K562 (cell line): ENCODE measurements at regions not wholly inside any gene's neighbourhood (a gene's known extent, or its start where the extent isn't known, plus 50 kb on each side); places are given as distances from the start of the nearest gene placed in this dataset.

ENCODE experiments used
- ATAC-seq: fragments of 200-7000 bp; cut with Tn5 transposase; 3 replicates; pipeline ENCODE4 v1.9.1; 2020; ENCODE audit warnings: moderate library complexity
- BruUV-seq: library from RNA; stranded (reverse); fragments of 400-500 nt; replicated peaks from 2 replicates; lab custom pipeline; 2021; lab: Mats Ljungman, UMichigan
- CTCF ChIA-PET: fragments of 300-600 bp; formaldehyde crosslinking; extraction: SDS; loops from one replicate; lab custom pipeline; 2021; ENCODE audit warnings: low intra/inter-chr PET ratio; lab: Yijun Ruan, JAX
- POLR2A ChIA-PET: fragments of 300-600, 350-650 bp; sonication (Branson Sonifier 250); formaldehyde crosslinking; extraction: SDS; loops from one replicate; lab custom pipeline; 2021; ENCODE audit warnings: antibody characterized with exemption, inconsistent platforms; lab: Yijun Ruan, JAX
- DNase-seq, 4 experiments: peaks; one replicate each; pipeline versions ENCODE4 v3.0.0 to v3.0.0-alpha.2; 2011 to 2018; ENCODE audit warnings: low spot score in 3 of 4, mixed read lengths in 3 of 4; ENCODE audit errors: extremely low read depth in 1 of 4
- FAIRE-seq: peaks from 2 replicates; lab custom pipeline; 2011; peaks lifted over from hg19 to GRCh38; lab: Jason Lieb, UNC
- H2AFZ ChIP-seq: 2 replicates; pipeline ENCODE4 v1.6.0; 2011; ENCODE audit warnings: low read depth, low read length, control low read depth, inconsistent platforms
- H3K27ac ChIP-seq: fragments of 200-600 bp; 3 replicates; pipeline ENCODE4 v1.8.0; 2011; ENCODE audit warnings: low read depth, mild to moderate bottlenecking, control low read depth, inconsistent platforms, low read length, moderate library complexity, mixed read lengths; ENCODE audit errors: extremely low read depth
- H3K27me3 ChIP-seq, 2 experiments: fragments of 300-600 bp in 1 of 2; 2 replicates in 1 of 2; 3 replicates in 1 of 2; pipeline versions ENCODE4 v1.6.0 to v1.8.0; 2011; ENCODE audit warnings: inconsistent platforms in 2 of 2, low read length in 2 of 2, mild to moderate bottlenecking in 1 of 2, mixed read lengths in 1 of 2, moderate library complexity in 1 of 2; ENCODE audit not compliant: control insufficient read depth in 2 of 2, insufficient read depth in 2 of 2
- H3K36me3 ChIP-seq: fragments of 300-600 bp; 3 replicates; pipeline ENCODE4 v1.8.0; 2011; ENCODE audit warnings: mild to moderate bottlenecking, low read length, inconsistent platforms; ENCODE audit not compliant: control insufficient read depth, insufficient read depth
- H3K4me1 ChIP-seq, 2 experiments: fragments of 200-600 bp in 1 of 2; replicated peaks in 1 of 2; 2 replicates in 1 of 2; 3 replicates in 1 of 2; pipeline versions ENCODE4 v1.5.1 to v1.8.0; 2011; ENCODE audit warnings: inconsistent platforms in 2 of 2, low read length in 2 of 2, mild to moderate bottlenecking in 1 of 2, mixed read lengths in 1 of 2, moderate library complexity in 1 of 2; ENCODE audit not compliant: control insufficient read depth in 2 of 2, insufficient read depth in 2 of 2
- H3K4me2 ChIP-seq: 2 replicates; pipeline ENCODE4 v1.6.1; 2011; ENCODE audit warnings: low read length, control low read depth, inconsistent platforms, mixed read lengths; ENCODE audit not compliant: insufficient read depth
- H3K4me3 ChIP-seq: fragments of 200-600 bp; sonication (generic), shearing (Covaris generic); 2 replicates; pipeline ENCODE4 v1.5.1; 2016; ENCODE audit warnings: control low read depth, inconsistent platforms
- H3K79me2 ChIP-seq: fragments of 200-600 bp; 3 replicates; pipeline ENCODE4 v1.8.0; 2011; ENCODE audit warnings: low read length, inconsistent platforms; ENCODE audit not compliant: control insufficient read depth, insufficient read depth
- H3K9ac ChIP-seq, 2 experiments: 2 replicates each; pipeline versions ENCODE4 v1.6.0 to v1.6.1; 2011; ENCODE audit warnings: low read depth in 2 of 2, low read length in 2 of 2, control low read depth in 1 of 2, inconsistent platforms in 1 of 2, mild to moderate bottlenecking in 1 of 2, mixed read lengths in 1 of 2; ENCODE audit not compliant: insufficient read depth in 1 of 2
- H3K9me1 ChIP-seq: one replicate; pipeline ENCODE4 v1.6.0; 2011; ENCODE audit warnings: inconsistent platforms, mild to moderate bottlenecking, low read length, moderate library complexity; ENCODE audit not compliant: control insufficient read depth, insufficient read depth
- H3K9me3 ChIP-seq: replicated peaks from 2 replicates; pipeline ENCODE4 v1.5.1; 2011; ENCODE audit warnings: low read depth, low read length, inconsistent platforms; ENCODE audit not compliant: control insufficient read depth, insufficient read depth
- H4K20me1 ChIP-seq: replicated peaks from 2 replicates; pipeline ENCODE4 v1.6.1; 2011; ENCODE audit warnings: low read length, inconsistent platforms, mixed read lengths; ENCODE audit not compliant: control insufficient read depth, insufficient read depth
- CBFA2T2 ChIP-seq: fragments of 450-650 bp; conservative IDR thresholded peaks from 2 replicates; pipeline ENCODE4 v1.6.1; 2017; ENCODE audit warnings: mild to moderate bottlenecking
- IRF2 ChIP-seq: sonication (generic); formaldehyde crosslinking; IDR thresholded peaks from 2 replicates; pipeline ENCODE4 v1.8.1; 2022; ENCODE audit warnings: mild to moderate bottlenecking, missing genetic modification reagents
- PHB ChIP-seq: fragments of 250-450 bp; sonication (Bioruptor Pico); IDR thresholded peaks from 2 replicates; pipeline ENCODE4 v1.5.0; 2021
- PHTF2 ChIP-seq: fragments of 250-450 bp; sonication (Bioruptor Pico); IDR thresholded peaks from 2 replicates; pipeline ENCODE4 v1.5.0; 2021; ENCODE audit warnings: mild to moderate bottlenecking
- POLR2A ChIP-seq: fragments of 450-650 bp; conservative IDR thresholded peaks from 2 replicates; pipeline ENCODE4 v1.6.1; 2016
- SMARCC2 ChIP-seq: fragments of 450-650 bp; IDR thresholded peaks from 2 replicates; pipeline ENCODE4 v1.6.1; 2017; ENCODE audit warnings: antibody characterized with exemption, moderate library complexity, mild to moderate bottlenecking, low read depth
- SMARCE1 ChIP-seq: fragments of 450-650 bp; IDR thresholded peaks from 2 replicates; pipeline ENCODE4 v1.7.1; 2016; ENCODE audit warnings: mild to moderate bottlenecking
- SPI1 ChIP-seq: IDR thresholded peaks from 2 replicates; pipeline ENCODE4 v1.6.1; 2011; ENCODE audit warnings: low read depth, low read length, control low read depth, borderline replicate concordance
- SRSF3 ChIP-seq: fragments of 200-400 bp; formaldehyde crosslinking; IDR thresholded peaks from 2 replicates; pipeline ENCODE4 v1.6.1; 2016; ENCODE audit warnings: mild to moderate bottlenecking, low read length, moderate library complexity; ENCODE audit not compliant: insufficient read depth
- THAP12 ChIP-seq: fragments of 250-450 bp; sonication (Bioruptor Pico); IDR thresholded peaks from 2 replicates; pipeline ENCODE4 v1.9.0; 2021; ENCODE audit warnings: mild to moderate bottlenecking, inconsistent platforms
- ZC3H8 ChIP-seq: fragments of 450-650 bp; IDR thresholded peaks from 2 replicates; pipeline ENCODE4 v1.6.1; 2017
- ZFPM2 ChIP-seq: fragments of 250-450 bp; sonication (Bioruptor Pico); IDR thresholded peaks from 2 replicates; pipeline ENCODE4 v1.5.1; 2022; ENCODE audit warnings: mild to moderate bottlenecking
- ZNF140 ChIP-seq: fragments of 250-450 bp; sonication (Bioruptor Pico); IDR thresholded peaks from 2 replicates; pipeline ENCODE4 v1.8.0; 2021; ENCODE audit warnings: moderate library complexity, mild to moderate bottlenecking, inconsistent platforms
- WGBS: fragments of 100-300 bp; shearing (Covaris generic); methylation state at CpG from one replicate; pipeline ENCODE4 v1.1.6; 2016; ENCODE audit warnings: low coverage, mixed read lengths; ENCODE audit not compliant: insufficient coverage; ENCODE audit errors: missing lambda C conversion rate; 5-methylcytosine and 5-hydroxymethylcytosine counted together
- in situ Hi-C: fragments of 300-500 bp; cut with MboI; formaldehyde crosslinking; loops from 4 replicates; pipeline ENCODE4 v1.15.0; 2018; ENCODE audit warnings: inconsistent platforms, mixed read lengths
- intact Hi-C: fragments of 100-400 bp; cut with micrococcal nuclease; formaldehyde crosslinking; loops from 2 replicates; pipeline ENCODE4 v1.14.2; 2022
- TF ChIP-seq, protein P1 (sequence below): fragments of 150-350 bp; conservative IDR thresholded peaks from 2 replicates; pipeline ENCODE4 v1.6.1; 2014; ENCODE audit warnings: low read length

GRCh38 chr15:31255176-31255510 is 71.5 kb upstream of the KLF13 start (continued):
- TF ChIP-seq THAP12 (CRISPR knock-in tag) (no peak), SPI1 (no peak), SMARCC2 (no peak), ZC3H8 (no peak), CBFA2T2 (no peak), PHTF2 (CRISPR knock-in tag) (no peak), IRF2 (CRISPR knock-in tag) (no peak)

DNA sequence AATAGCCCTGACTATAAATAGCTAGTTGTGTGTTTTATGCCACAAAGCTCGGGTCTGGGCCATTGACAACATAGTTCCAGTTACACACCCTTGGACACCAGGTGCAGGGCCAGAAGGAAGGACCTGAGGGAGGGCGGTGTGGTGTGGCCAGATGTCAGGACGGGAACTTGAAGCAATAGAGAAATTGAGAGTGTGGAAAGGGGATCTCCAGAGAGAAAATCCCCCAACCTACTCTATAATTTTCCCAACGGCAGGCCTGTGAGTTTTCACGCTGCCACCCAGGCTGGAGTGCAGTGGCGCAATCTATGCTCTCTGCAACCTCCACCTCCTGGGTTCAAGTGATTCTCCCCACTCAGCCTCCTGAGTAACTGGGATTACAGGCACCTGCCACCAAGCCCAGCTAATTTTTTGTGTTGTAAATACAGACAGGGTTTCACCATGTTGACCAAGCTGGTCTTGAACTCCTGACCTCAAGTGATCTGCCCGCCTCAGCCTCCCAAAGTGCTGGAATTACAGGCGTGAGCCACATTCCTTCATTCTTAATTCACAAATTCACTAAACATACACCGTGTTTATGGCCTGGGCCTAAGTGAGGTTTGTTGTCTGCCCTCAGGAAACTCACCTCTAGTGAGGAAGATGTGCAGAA is 70.8 kb upstream of the KLF13 start:
- POLR2A ChIA-PET, result interaction anchor here (0.5 kb wide), 1 partner anchor 70 kb away, joined by 3 read pairs; the partner anchor contains the start of gene KLF13
- Histone ChIP-seq H3K4me3 (no peak overlapping the region), H3K4me2 (no peak overlapping the region), H3K9me1 (peaks cover 3% of the 10 kb centered on the region), H3K27ac (no peak overlapping the region), H4K20me1 (no peaks in the 10 kb centered on the region), H2AFZ (no peak overlapping the region), H3K79me2 (no peaks in the 10 kb centered on the region), H3K27me3 (peaks cover 6 to 26% of the 10 kb centered on the region in 2 experiments; a peak in 4 of 5 replicates), H3K4me1 (0 out of 5 replicates have a peak, but pooled peaks cover 0 to 4% of the 10 kb centered on the region in 2 experiments), H3K9me3 (no peaks in the 10 kb centered on the region), H3K36me3 (no peaks in the 10 kb centered on the region), H3K9ac (no peak overlapping the region)
- 1% methylated on average over 9 of the region's 9 CpGs for WGBS
- DNase-seq (no peak), FAIRE-seq (no peak), ATAC-seq (no peak)
- BruUV-seq, result no TSS peak
- in situ Hi-C loops, result no loop called here
- TF ChIP-seq SRSF3 (no peak), SMARCE1 (no peak), POLR2A (no peak), PHB (no peak), ZNF140 (CRISPR knock-in tag) (no peak), ZFPM2 (CRISPR knock-in tag) (no peak)
- TF ChIP-seq, protein P1, sequence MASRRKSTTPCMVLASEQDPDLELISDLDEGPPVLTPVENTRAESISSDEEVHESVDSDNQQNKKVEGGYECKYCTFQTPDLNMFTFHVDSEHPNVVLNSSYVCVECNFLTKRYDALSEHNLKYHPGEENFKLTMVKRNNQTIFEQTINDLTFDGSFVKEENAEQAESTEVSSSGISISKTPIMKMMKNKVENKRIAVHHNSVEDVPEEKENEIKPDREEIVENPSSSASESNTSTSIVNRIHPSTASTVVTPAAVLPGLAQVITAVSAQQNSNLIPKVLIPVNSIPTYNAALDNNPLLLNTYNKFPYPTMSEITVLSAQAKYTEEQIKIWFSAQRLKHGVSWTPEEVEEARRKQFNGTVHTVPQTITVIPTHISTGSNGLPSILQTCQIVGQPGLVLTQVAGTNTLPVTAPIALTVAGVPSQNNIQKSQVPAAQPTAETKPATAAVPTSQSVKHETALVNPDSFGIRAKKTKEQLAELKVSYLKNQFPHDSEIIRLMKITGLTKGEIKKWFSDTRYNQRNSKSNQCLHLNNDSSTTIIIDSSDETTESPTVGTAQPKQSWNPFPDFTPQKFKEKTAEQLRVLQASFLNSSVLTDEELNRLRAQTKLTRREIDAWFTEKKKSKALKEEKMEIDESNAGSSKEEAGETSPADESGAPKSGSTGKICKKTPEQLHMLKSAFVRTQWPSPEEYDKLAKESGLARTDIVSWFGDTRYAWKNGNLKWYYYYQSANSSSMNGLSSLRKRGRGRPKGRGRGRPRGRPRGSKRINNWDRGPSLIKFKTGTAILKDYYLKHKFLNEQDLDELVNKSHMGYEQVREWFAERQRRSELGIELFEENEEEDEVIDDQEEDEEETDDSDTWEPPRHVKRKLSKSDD, result no peak
- intact Hi-C loops, result no loop called here
- CTCF ChIA-PET, result no interaction called here
